ENCODE measurements at regions not wholly inside any gene's neighbourhood (a gene's known extent, or its start where the extent isn't known, plus 50 kb on each side); places are given as distances from the start of the nearest gene placed in this dataset.

- DNase-seq = no peak
Measured at GRCh38 chr3:137201066-137201465, 243.3 kb downstream of the IL20RB start.

DNA sequence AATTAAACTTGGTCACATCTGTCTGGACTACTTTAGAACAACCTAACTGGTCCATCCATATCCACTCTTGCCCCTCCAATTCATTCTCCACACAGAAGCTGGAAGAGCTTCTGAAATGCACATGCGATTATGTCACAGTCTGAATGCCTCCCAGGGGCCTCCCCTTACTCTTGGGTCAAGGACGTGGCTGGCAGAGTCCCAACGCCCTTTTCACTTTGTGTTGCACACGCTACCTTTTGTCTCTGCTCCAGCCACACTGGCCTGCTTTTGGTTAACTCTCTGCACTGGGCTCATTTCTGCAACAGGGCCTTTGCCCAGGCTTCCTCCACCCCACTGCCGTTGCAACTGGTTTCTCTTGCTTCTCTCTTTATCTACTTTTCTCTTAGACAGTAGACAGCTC lies 245.2 kb downstream of the IL20RB start:
- peak in 3 of 58 donors; percentile 1 to 17 (median 8) for DNase-seq

DNA sequence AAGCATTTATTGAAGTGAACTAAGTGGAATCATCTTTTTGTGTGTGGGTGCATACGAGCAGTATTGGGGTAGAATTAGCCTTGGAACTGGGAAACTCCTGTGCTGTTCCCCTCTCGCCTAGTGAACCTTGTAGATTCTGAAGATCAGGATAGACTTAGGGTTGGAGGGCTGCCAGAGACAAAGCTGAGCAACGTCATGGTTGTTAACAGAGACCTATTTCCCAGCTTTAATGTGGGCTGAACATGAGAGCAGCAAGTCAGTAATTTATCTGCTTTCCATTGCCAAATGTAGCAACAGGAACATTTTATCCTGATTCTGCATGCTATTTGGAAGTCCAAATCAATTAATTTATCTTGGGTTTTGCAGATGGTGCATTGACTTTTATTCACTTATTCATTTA lies 246.6 kb downstream of the IL20RB start:
- no peak for DNase-seq

- DNase-seq = no peak
Measured at GRCh38 chr3:137205394-137206045, 247.7 kb downstream of the IL20RB start.

DNA sequence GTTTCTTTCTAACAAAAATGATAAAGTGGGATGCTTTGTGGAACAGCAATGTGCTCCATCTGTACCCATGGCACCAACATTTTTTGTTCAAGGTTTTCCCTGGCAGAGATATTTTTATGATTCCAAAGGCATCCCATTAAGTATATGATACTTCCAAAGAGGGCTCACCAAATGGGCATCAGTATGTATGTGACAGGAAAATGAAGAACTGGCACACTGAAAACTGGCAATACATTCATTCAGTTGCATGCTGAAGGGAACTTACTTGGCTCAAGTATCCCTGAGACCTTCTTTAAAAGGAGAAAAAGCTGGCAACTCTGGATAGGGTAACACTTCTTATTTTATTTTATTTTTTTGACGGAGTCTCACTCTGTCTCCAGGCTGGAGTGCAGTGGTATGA lies 249.8 kb downstream of the IL20RB start:
- DNase-seq = no peak

DNA sequence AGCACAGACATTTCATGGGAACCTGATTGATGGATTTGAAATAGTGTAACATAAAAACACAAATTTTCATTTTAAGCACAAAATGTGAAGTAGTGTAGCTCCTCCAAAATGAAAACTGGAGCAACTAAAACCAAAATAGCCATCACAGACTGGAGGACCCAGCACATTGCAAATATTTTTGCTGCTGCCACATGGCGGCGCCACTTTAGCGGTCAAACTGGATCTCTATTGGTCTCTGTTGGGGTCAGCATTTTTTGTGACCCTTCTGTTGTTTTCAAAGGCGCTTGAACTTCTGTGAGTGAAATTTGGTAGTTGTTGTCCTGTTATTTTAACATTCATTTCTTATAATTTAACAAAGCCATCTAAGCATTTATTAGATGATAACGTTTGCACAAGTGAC lies 259.9 kb downstream of the IL20RB start:
- DNase-seq = no peak

DNA sequence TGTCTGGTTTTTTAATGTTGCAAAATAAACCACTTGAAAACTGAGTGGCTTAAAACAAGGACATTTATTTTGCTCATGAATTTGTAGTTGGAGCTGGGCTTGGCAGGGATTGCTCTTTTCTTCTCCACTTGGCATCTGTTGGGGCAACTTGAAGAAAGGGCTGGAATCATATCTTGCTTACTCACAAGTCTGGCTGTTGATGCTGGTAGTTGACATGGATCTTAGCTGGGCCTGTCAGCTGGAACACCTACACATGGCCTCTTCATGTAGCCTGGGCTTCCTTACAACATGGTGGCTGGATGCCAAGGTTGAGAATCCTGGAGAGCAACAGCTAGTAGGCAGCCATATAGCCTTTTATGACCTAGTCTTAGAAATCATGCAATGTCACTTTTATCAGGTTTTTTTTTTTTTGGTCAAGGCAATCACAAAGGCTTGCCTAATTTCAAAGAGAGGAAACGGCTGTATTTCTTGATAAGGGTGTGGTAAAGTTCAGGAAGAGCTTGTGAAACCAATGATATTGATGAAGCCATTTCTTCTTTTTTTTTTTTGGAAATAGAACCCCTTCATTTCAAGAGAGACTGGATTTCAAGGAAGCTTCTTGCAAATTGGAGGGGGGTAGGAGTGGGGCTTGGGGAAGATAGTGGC lies 262.1 kb downstream of the IL20RB start:
- DNase-seq = peak in 1 of 58 donors; percentile 2

DNA sequence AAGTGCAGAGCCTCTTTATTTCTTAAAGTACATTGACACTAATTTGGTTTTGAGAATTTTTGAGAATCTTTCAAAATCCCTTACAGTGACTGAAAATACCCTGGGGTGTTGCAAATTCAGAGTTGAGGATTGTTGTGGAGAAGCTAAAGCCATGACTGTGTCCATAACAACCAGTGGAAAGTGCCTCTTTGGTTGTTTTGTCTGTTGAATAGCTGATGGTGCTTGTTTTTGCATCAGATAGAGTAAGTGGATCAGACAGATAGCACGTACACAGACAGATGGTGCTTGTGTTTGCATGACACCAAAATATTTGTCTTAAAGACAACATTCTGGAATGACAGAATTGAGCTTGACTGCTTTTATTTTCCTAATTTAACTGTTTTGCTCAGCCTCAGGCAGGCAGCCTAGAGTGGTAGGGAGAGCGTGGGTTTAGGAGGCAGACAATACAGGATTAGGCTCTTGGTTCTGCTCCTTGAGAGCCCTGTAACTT lies 265.0 kb downstream of the IL20RB start:
- peak in 1 of 58 donors; percentile 31 for DNase-seq

GRCh38 chr3:137224464-137224863 lies 266.7 kb downstream of the IL20RB start:
- DNase-seq = no peak

- no peak for DNase-seq
Measured at GRCh38 chr3:137242836-137243400, 285.1 kb downstream of the IL20RB start.

DNA sequence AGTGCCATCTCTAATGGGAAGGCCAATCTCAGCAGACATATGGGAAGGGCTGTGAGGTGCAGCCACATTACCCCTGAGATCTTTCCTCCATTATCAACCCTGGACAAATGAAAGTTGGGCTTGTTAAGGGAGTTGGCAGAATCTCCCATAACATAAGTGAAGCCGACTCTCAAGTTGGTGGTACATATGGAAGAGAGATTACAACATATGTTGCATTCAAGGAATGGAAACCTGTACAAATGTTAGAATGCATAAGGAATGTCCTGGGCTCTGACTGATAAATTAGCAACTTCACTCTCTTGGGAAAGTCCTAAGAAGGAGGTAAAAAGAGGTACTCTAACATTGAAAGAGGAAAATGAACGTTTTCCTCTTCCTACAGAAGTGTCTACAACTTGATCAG lies 288.7 kb downstream of the IL20RB start:
- no peak for DNase-seq

GRCh38 chr3:137249311-137249940 lies 291.6 kb downstream of the IL20RB start:
- DNase-seq = no peak

GRCh38 chr3:137259089-137259488 lies 301.3 kb downstream of the IL20RB start:
- DNase-seq = no peak

DNA sequence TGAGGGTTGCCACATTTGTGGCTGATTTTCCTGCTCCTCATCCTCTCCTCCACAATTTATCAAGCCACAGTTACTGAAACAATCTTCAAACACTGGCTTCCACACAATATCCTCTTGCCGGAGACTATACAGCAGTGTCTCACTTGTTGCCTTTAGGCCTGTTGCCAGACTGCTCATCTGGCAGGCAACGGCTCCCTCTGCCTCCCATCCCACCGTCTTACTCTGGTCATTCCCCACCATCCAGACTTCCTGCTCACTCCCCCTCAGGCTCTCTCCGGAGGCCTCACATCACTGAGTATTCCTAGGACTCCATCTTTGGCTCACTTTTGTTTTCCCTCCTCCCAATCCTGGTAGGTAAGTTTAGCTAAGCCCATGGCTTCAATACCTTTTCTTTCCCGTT lies 301.9 kb downstream of the IL20RB start:
- no peak for DNase-seq

GRCh38 chr3:137264071-137264820 lies 306.5 kb downstream of the IL20RB start:
- DNase-seq = peak in 18 of 58 donors; percentile 1 to 36 (median 9)

DNA sequence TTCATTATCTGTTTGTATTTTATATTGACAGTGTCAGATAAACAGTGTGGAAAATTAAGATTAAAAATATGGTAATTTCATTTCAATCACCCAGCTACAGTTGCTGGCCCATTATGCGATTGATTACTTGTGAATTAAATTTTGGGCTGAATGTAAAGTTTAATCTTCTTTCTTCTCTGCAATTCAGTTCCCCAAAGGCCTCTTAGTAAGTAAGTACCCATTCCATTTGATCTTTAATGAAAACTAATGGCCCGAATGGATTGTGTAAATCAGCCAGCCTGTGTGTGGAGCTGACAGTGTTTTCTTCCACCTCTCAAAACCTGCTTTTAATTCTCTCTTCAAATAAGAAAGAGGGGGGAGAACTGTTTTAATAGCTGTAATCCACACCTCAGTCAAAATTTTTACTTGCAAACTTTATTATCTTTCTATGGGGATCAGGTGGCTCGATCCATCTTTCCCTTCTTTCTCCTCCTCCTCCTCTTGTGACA lies 307.1 kb downstream of the IL20RB start:
- no peak for DNase-seq

DNA sequence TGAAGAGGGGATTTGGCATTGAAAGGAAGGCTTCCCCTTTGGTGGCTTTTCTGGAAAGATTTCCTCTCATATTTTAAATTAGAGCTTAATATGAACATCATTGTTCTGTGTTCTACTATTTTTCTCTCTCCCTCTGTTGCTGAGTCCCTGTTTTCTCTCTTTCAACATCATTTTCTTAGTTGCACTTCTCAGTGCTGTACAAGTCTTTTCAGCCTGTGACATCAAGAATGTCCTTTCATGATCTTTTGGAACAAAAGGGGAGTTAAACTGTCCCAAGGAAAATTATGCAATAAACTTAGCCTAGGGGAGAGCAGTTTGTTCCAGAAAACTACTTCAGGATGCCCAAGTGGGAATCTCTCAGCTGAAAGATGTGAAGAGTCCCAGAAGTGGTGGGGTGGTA lies 325.1 kb downstream of the IL20RB start:
- DNase-seq = no peak

GRCh38 chr3:137285924-137286323 lies 328.1 kb downstream of the IL20RB start:
- DNase-seq = no peak

GRCh38 chr3:137293086-137293485 lies 335.3 kb downstream of the IL20RB start:
- no peak for DNase-seq

DNA sequence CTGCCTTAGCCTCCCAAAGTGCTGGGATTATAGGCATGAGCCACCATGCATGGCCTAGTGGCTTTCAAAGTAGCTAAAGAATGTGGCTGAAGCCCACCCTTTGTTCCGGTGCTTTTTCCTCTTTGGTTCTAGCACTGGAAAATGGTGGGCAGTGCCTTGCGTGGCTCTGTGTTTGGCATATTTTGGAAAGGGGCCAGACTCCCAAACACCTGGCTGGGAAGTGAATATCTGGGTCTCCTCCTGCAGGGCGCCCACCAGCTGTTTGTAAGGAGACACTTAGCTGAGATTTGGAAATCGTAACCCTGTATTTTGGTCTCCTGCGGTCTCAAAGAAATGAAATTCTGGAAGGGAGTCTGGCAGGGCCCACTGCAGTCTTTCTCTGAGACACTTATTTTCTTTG lies 336.4 kb downstream of the IL20RB start:
- DNase-seq = no peak

DNA sequence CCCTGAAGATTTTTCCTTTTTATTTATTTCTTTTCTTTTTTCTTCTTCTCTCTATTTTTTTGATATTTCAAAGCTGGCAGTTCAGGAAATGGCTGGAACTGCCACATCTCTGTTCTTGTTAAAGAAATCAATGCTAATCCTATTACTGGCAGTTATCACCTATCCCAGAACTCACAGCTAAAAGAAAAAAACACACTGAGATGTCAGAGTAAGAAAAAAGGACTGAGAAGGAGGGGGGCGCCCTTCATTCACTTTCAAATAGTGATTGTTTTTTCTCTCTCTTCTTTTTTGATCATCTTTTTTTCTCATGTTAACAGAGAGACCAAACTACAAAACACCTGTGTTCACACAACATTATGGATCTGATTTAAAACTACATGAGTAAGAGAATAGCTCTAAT lies 337.1 kb downstream of the IL20RB start:
- DNase-seq = no peak
